Ectodermal cell (in vitro differentiated cells): ENCODE measurements at regions not wholly inside any gene's neighbourhood (a gene's known extent, or its start where the extent isn't known, plus 50 kb on each side); places are given as distances from the start of the nearest gene placed in this dataset.

ENCODE experiments used
- H3K27ac ChIP-seq: 2 replicates; pipeline ENCODE4 v1.7.0; 2013; ENCODE audit warnings: mild to moderate bottlenecking, low read depth, low read length; ENCODE audit not compliant: insufficient read depth, poor library complexity, severe bottlenecking
- H3K27me3 ChIP-seq: 2 replicates; pipeline ENCODE4 v1.7.0; 2013; ENCODE audit warnings: mild to moderate bottlenecking, low read length; ENCODE audit not compliant: insufficient read depth, control insufficient read depth, poor library complexity, severe bottlenecking
- H3K36me3 ChIP-seq: one replicate; pipeline ENCODE4 v1.7.0; 2013; ENCODE audit warnings: low read length; ENCODE audit not compliant: control insufficient read depth, insufficient read depth
- H3K4me1 ChIP-seq: one replicate; pipeline ENCODE4 v1.7.0; 2013; ENCODE audit warnings: low read length; ENCODE audit not compliant: control insufficient read depth, insufficient read depth
- H3K4me3 ChIP-seq: 2 replicates; pipeline ENCODE4 v1.7.0; 2013; ENCODE audit warnings: low read depth, low read length, control low read depth; ENCODE audit not compliant: insufficient read depth
- H3K9me3 ChIP-seq: 2 replicates; pipeline ENCODE4 v1.7.0; 2013; ENCODE audit warnings: mild to moderate bottlenecking, low read length, moderate library complexity; ENCODE audit not compliant: control insufficient read depth
- WGBS, 2 experiments: methylation state at CpG; one replicate each; pipeline ENCODE4 v1.1.7; 2013; ENCODE audit warnings: missing lambda C conversion rate in 2 of 2; 5-methylcytosine and 5-hydroxymethylcytosine counted together

DNA sequence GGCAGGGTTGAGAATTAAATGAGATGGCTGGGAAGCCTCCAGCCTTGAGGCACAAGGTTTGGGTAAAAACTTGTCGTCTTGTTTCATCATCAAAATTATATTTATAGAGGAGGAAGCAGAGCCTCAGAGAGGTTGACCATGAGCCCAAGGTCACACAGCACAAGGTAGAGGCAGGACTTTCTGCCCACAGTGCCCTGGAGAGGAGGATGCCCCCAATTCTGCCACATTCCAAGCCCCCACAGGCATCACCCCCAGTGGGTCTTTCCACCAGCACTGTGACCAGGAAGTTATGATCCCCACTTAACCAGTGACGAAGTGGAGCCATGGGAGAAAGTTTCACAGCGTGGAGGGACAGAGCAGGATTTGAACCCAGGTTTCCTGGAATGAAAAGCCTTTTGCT, 400.0 kb downstream of the MATN1 start:
- peaks cover 5% of the 10 kb centered on the region for H3K4me1 ChIP-seq
- H3K4me3 ChIP-seq = no peak overlapping the region
- H3K36me3 ChIP-seq = no peaks in the 10 kb centered on the region
- H3K27me3 ChIP-seq = no peaks in the 10 kb centered on the region
- 93 to 95% methylated on average over 3 of the region's 3 CpGs for WGBS, 2 experiments
- H3K27ac ChIP-seq = no peak overlapping the region
- no peaks in the 10 kb centered on the region for H3K9me3 ChIP-seq

DNA sequence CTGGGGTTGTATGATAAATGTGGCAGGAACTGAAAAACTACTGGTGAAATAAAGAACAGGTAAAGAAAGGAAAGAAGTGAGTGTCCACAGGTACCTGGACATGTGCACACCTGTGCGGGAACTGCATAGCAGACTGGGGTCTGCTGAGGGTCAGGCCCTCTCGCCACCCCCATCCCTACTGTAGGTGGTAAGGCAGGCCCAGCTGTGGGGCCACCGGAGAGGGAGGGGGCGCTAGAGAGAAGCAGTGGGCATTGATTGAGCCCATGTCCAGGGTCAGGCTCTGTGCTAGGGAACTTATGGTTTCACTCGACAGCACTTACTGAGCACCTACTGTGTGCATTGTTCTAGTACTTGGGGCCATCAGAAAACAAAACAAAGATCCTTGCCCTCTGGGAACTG, 400.5 kb downstream of the MATN1 start:
- Histone ChIP-seq H3K4me1 (peaks cover 5% of the 10 kb centered on the region), H3K4me3 (no peak overlapping the region), H3K36me3 (no peaks in the 10 kb centered on the region), H3K27ac (no peak overlapping the region), H3K9me3 (no peaks in the 10 kb centered on the region), H3K27me3 (no peaks in the 10 kb centered on the region)
- 80 to 82% methylated on average over 5 of the region's 5 CpGs for WGBS, 2 experiments

DNA sequence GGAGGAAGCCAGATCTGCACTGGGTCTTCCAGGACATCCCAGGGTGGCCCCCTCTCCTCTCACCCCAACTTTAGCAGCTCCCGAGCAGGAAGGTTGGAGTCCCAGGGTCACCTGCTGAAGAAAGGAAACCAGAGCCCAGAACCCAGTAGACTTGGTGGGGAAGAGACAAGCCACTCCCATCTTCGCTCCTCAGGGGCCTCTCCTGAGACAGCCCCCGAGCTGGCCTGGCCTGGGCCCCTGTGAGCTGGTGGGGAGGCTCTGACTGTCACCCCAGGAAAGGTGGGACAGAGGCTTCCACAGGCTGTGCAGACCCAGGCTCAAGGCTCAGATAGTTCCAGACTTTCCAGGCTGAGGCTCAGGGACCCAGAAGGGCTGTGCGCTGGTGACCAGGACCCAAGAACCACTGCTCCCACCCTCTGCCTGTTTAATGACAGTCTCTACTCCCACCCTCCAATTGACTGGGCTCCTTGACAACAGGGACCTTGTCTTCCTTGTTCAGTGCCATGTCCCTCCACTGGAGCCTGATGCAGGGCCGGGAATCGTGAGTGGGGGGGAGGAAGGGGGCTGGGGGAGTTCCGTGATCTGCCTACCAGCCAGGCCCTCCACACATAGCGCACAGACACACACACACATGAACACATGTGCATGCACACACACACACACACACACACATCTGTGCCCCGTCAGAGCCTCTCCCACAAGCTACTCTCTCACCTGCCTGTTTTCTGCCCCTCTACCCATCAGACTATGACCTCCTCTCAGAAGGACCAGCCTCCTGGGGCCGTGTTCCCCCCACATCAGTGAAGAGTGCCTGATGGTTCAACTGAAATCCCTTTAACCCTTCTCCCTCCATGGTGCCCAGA, 401.2 kb downstream of the MATN1 start:
- WGBS, 2 experiments = 92 to 93% methylated on average over 7 to 10 of the region's 10 CpGs
- Histone ChIP-seq H3K4me3 (no peak overlapping the region), H3K4me1 (peaks cover 5% of the 10 kb centered on the region), H3K27ac (no peak overlapping the region), H3K36me3 (no peaks in the 10 kb centered on the region), H3K27me3 (no peaks in the 10 kb centered on the region), H3K9me3 (no peaks in the 10 kb centered on the region)

DNA sequence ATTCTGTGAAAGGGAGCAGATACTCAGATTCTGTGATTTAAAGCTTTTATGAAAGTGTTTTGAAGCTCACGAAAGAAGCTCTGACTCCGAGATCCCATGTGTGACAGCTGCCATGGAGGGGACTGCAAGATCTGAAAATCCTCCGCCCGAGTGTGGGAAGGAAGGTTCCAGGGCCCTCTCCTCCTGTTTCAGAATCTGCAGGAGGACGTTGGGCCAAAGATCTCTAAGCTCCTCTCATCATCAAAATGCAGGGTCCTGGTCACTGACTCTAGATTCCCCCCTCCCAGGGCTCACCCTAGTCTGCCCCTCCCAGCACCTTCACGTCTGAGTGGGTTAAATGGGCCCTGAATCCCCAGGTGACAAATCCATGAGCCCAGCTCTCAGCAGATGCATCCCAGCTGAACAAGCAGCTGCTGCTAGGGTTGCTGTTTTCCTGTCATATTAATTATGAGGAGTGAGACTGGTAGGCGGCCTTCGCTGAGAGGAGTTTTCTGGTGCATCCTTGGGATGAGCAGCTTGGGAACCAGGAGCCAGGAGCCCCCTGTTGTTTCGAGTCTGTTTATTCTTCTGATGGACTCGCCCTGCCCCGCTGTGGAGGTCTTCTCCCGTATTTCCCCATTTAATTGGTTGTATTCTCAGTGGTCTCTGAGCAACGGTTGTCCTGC, 402.0 kb downstream of the MATN1 start:
- WGBS, 2 experiments = 83 to 85% methylated on average over 13 of the region's 13 CpGs

DNA sequence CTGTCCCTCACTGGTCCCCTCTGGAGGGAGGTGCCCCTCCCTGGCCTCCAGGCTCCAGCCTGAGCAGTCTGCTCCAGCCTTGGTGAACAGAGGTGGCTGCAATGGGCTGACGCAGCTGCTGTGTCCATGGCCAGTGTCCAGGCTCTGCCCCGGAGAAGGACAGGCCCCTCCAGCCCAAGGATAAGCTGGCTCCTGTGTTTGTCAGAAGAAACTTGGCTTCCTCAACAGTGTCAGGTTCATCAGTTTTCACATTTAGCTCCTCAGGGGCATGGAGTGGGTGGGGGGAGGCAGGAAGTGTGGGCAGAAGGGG, 402.8 kb downstream of the MATN1 start:
- Histone ChIP-seq H3K27ac (no peak overlapping the region), H3K4me1 (peaks cover 5% of the 10 kb centered on the region), H3K4me3 (no peak overlapping the region), H3K36me3 (no peaks in the 10 kb centered on the region), H3K9me3 (no peaks in the 10 kb centered on the region), H3K27me3 (no peaks in the 10 kb centered on the region)
- 94 to 95% methylated on average over 2 of the region's 2 CpGs for WGBS, 2 experiments

More for the DNA sequence above, 402.0 kb downstream of the MATN1 start:
- Histone ChIP-seq H3K36me3 (no peaks in the 10 kb centered on the region), H3K4me1 (peaks cover 5% of the 10 kb centered on the region), H3K4me3 (no peak overlapping the region), H3K9me3 (no peaks in the 10 kb centered on the region), H3K27me3 (no peaks in the 10 kb centered on the region), H3K27ac (no peak overlapping the region)

DNA sequence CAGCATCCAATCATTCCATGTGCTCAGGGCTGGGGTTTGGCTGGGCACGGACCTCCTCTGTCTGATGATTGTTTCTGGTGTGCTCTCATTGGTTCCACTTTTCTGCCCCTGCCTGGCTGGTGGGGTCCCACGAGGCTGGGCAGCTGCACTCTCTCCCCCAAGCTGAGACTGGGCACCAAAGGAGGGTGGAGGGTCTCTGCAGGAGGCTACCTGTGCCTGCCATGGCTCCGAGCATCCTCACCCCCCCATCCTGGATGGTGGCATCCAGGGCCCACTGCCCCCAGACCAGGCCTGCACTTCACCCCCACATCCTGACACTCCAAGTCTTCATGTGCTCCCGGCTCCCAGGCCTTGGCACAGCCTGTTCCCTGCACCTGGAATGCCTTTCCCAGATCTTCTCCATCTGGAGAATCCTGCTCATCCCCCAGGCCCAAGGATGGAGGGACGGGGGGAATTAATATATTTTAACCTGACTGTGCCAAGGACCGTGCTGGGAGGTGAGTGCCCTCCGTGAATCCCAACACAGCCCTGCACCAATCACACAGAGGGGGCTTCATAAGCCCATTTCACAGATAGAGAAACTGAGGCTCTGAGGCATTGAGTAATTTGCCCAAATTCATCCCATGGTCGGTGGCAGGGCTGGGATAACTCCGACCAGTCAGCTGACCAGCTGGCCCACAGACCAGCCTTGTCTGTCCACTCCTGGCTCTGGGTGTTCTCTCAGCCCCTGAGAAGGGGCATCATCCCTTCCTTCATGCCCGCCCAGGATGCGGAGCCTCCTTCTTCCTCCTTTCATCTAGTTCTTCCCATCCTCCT, 403.4 kb downstream of the MATN1 start:
- WGBS, 2 experiments = 89 to 92% methylated on average over 11 of the region's 11 CpGs
- no peaks in the 10 kb centered on the region for H3K9me3 ChIP-seq
- no peaks in the 10 kb centered on the region for H3K27me3 ChIP-seq
- peaks cover 5% of the 10 kb centered on the region for H3K4me1 ChIP-seq
- H3K4me3 ChIP-seq = no peak overlapping the region
- H3K36me3 ChIP-seq = no peaks in the 10 kb centered on the region
- no peak overlapping the region for H3K27ac ChIP-seq

DNA sequence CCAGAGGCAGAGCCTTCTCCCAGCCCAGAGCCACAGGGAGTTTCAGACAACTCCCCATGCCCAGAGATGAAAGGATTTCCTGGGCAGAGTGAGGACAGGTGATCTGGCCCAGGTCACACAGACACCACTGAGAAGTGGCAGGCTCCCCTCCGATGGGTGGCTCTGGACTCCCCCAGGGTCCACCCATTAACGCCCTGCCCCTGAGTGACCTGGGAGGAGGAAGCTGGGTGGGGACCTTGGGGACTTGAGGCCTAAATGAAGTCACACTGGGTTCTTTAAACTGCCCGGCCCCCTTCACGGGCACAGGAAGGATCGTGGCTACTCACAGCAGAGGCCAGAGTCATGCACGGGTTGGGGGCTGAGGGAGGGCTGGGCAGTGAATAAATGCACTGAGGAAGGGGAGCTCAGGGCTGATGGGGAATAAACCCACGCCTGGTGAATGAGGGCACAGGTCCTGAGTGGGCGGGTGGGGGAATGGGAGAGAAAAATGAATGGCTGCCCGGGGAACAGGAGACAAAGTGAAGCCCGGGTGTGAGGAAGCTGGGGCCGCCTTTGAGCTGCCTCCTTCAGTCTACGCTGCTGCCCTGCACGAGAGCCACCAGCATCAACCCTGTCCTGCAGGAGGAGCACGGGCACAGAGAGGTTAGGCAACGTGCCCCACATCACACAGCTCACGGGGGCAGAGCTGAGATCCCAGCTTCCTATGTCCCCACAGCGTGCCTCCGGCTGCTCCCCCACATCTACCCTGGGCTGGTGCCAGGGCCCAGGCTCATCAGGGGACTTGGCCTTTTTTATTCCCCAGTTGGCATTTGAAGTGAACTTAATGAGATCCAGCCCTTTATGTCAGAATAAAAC, 404.3 kb downstream of the MATN1 start:
- H3K27ac ChIP-seq = no peak overlapping the region
- H3K4me1 ChIP-seq = peaks cover 5% of the 10 kb centered on the region
- no peaks in the 10 kb centered on the region for H3K36me3 ChIP-seq
- no peaks in the 10 kb centered on the region for H3K9me3 ChIP-seq
- 87 to 88% methylated on average over 18 of the region's 18 CpGs for WGBS, 2 experiments
- no peaks in the 10 kb centered on the region for H3K27me3 ChIP-seq
- H3K4me3 ChIP-seq = no peak overlapping the region

DNA sequence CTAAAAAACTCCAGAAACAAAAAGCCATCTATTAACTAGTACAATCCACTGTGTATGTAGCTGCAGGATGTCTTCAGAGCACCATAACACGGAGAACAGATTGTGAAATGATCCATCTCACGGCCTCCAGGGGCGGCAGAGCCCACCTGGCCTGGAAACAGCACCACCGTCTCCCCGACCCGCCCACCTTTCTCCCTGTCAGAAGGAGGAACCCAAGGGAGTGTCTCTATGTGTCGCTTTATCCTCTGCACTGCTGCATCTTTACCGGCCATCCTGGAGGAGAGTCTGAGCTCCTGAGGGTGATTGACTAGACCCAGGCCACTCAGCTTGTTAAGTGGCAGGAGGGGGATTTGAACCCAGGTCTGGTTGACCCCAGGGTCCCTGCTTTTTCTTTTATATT, 405.0 kb downstream of the MATN1 start:
- Histone ChIP-seq H3K36me3 (no peaks in the 10 kb centered on the region), H3K27me3 (no peaks in the 10 kb centered on the region), H3K27ac (no peak overlapping the region), H3K4me3 (no peak overlapping the region), H3K9me3 (no peaks in the 10 kb centered on the region), H3K4me1 (peaks cover 5% of the 10 kb centered on the region)
- 63 to 65% methylated on average over 8 of the region's 8 CpGs for WGBS, 2 experiments

DNA sequence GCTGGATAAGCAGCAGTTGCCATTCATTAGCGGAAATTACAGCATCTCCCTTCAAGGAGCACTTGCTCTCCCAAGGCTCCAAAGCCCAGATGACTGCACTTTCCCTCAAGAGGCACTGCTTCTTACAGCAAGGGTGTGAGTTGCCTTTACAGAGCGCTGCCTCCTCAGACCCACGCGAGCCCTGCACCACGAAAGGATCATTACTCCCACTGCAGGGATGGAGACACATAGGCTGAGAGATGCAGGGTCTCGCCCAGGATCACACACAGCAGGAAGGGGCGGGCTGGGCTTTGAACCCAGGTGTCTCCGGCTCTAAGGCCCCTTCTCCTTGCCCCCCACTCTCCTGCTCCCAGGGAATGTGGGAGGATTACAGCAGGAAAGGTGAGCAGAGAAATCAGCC, 405.5 kb downstream of the MATN1 start:
- Histone ChIP-seq H3K36me3 (no peaks in the 10 kb centered on the region), H3K4me1 (peaks cover 5% of the 10 kb centered on the region), H3K27me3 (no peaks in the 10 kb centered on the region), H3K4me3 (no peak overlapping the region), H3K27ac (no peak overlapping the region), H3K9me3 (no peaks in the 10 kb centered on the region)
- WGBS, 2 experiments = 82 to 88% methylated on average over 8 of the region's 8 CpGs
